B cell (primary cell): ENCODE measurements at regions not wholly inside any gene's neighbourhood (a gene's known extent, or its start where the extent isn't known, plus 50 kb on each side); places are given as distances from the start of the nearest gene placed in this dataset.

Experiments
- ATAC-seq: fragments of 200-7000 bp; cut with Tn5 transposase; one replicate; pipeline ENCODE4 v1.10.0; 2021; ENCODE audit warnings: low read depth, mild to moderate bottlenecking, moderate number of reproducible peaks, moderate library complexity
- CTCF ChIA-PET: fragments of 350-600 bp; sonication (Branson Sonifier 250); formaldehyde crosslinking; loops from one replicate; lab custom pipeline; 2021; ENCODE audit warnings: antibody characterized with exemption, inconsistent platforms; lab: Charles Lee
- POLR2A ChIA-PET: fragments of 350-600 bp; sonication (Branson Sonifier 250); formaldehyde crosslinking; loops from one replicate; lab custom pipeline; 2021; ENCODE audit warnings: antibody characterized with exemption; lab: Charles Lee
- DNase-seq: peaks from one replicate; pipeline ENCODE4 v3.0.0; 2013
- H2AFZ ChIP-seq: 2 replicates; pipeline ENCODE4 v1.6.1; 2012; ENCODE audit warnings: mild to moderate bottlenecking, low read depth, low read length; ENCODE audit not compliant: insufficient read depth, poor library complexity, severe bottlenecking
- H3K27ac ChIP-seq, 2 donors: 1 replicate in 1 of 2; 2 replicates in 1 of 2; pipeline ENCODE4 v1.5.1; 2012 to 2013; ENCODE audit warnings: low read length in 2 of 2, mild to moderate bottlenecking in 2 of 2, moderate library complexity in 1 of 2
- H3K27me3 ChIP-seq, 4 experiments: fragments of 200-600 bp in 1 of 4; sonication (generic) in 1 of 4; replicated peaks in 1 of 4; 1 replicate in 2 of 4; 2 replicates in 2 of 4; pipeline versions ENCODE4 v1.6.1 to v1.7.0; 2013 to 2016; ENCODE audit warnings: low read length in 3 of 4, mild to moderate bottlenecking in 2 of 4, mixed read lengths in 1 of 4, moderate library complexity in 1 of 4; ENCODE audit not compliant: insufficient read depth in 4 of 4, control insufficient read depth in 3 of 4; ENCODE audit errors: control extremely low read depth in 1 of 4
- H3K36me3 ChIP-seq, 2 experiments: replicated peaks in 1 of 2; 1 replicate in 1 of 2; 2 replicates in 1 of 2; pipeline versions ENCODE4 v1.6.1 to v1.7.1; 2013; ENCODE audit warnings: low read length in 1 of 2; ENCODE audit not compliant: insufficient read depth in 2 of 2, control insufficient read depth in 1 of 2; ENCODE audit errors: control extremely low read depth in 1 of 2, extremely low read depth in 1 of 2
- H3K4me1 ChIP-seq, 2 donors: fragments of 200-600 bp in 1 of 2; sonication (generic) in 1 of 2; 1 replicate in 1 of 2; 2 replicates in 1 of 2; pipeline versions ENCODE4 v1.5.1 to v1.6.1; 2013 to 2017; ENCODE audit warnings: low read length in 2 of 2; ENCODE audit not compliant: control insufficient read depth in 2 of 2, insufficient read depth in 2 of 2
- H3K4me2 ChIP-seq: replicated peaks from 2 replicates; pipeline ENCODE3; 2012; ENCODE audit warnings: mild to moderate bottlenecking, low read depth, low read length; ENCODE audit not compliant: poor library complexity, severe bottlenecking
- H3K4me3 ChIP-seq, 5 experiments: fragments of 200-600 bp in 1 of 5; sonication (generic) in 1 of 5; 1 replicate in 3 of 5; 2 replicates in 2 of 5; pipeline versions ENCODE4 v1.5.1 to v1.7.0; 2011 to 2016; ENCODE audit warnings: low read length in 4 of 5, mild to moderate bottlenecking in 4 of 5, low read depth in 2 of 5, control low read depth in 1 of 5, moderate library complexity in 1 of 5; ENCODE audit not compliant: insufficient read depth in 1 of 5; ENCODE audit errors: control extremely low read depth in 1 of 5, extremely low read depth in 1 of 5
- H3K79me2 ChIP-seq: fragments of 200-600 bp; sonication (generic); one replicate; pipeline ENCODE4 v1.6.0; 2016; ENCODE audit warnings: low read length; ENCODE audit not compliant: control insufficient read depth, insufficient read depth
- H3K9ac ChIP-seq: fragments of 200-600 bp; sonication (generic); 2 replicates; pipeline ENCODE4 v1.6.1; 2017; ENCODE audit warnings: mild to moderate bottlenecking, low read length, moderate library complexity
- H3K9me3 ChIP-seq, 3 donors: one replicate each; pipeline versions ENCODE4 v1.6.1 to v1.7.1; 2013; ENCODE audit warnings: low read length in 2 of 3; ENCODE audit not compliant: control insufficient read depth in 2 of 3, insufficient read depth in 1 of 3; ENCODE audit errors: control extremely low read depth in 1 of 3
- H4K20me1 ChIP-seq: 2 replicates; pipeline ENCODE4 v1.6.0; 2012; ENCODE audit warnings: mild to moderate bottlenecking, low read length; ENCODE audit not compliant: insufficient read depth, control insufficient read depth, poor library complexity, severe bottlenecking
- H3K27ac Mint-ChIP-seq: one replicate; pipeline ENCODE4 v1.8.0; 2021; ENCODE audit warnings: mixed read lengths
- H3K27me3 Mint-ChIP-seq: one replicate; pipeline ENCODE4 v1.8.0; 2021; ENCODE audit warnings: mixed read lengths
- H3K4me1 Mint-ChIP-seq: one replicate; pipeline ENCODE4 v1.8.0; 2021; ENCODE audit warnings: mixed read lengths
- H3K4me3 Mint-ChIP-seq: one replicate; pipeline ENCODE4 v1.8.0; 2021; ENCODE audit warnings: mixed read lengths
- H3K9me3 Mint-ChIP-seq: one replicate; pipeline ENCODE4 v1.8.0; 2022; ENCODE audit warnings: mixed read lengths; ENCODE audit not compliant: insufficient read depth
- CTCF ChIP-seq: fragments of 200-600 bp; IDR thresholded peaks from one replicate; pipeline ENCODE4 v1.8.0; 2022; ENCODE audit warnings: antibody characterized with exemption, mild to moderate bottlenecking
- EZH2 ChIP-seq: IDR thresholded peaks from 2 replicates; pipeline ENCODE4 v1.6.1; 2012; ENCODE audit warnings: borderline replicate concordance, low read depth, mild to moderate bottlenecking, moderate library complexity, low read length; ENCODE audit not compliant: insufficient read depth, poor library complexity, severe bottlenecking
- WGBS: methylation state at CpG from one replicate; pipeline ENCODE4 v1.1.5; 2013; ENCODE audit warnings: missing lambda C conversion rate; ENCODE audit not compliant: insufficient coverage; 5-methylcytosine and 5-hydroxymethylcytosine counted together
- intact Hi-C: fragments of 100-400 bp; cut with micrococcal nuclease; formaldehyde crosslinking; loops from one replicate; pipeline ENCODE4 v1.10.0; 2022

GRCh38 chr6:5946701-5947100 lies 60.0 kb downstream of the NRN1 start:
- Histone ChIP-seq H3K27ac (no peak overlapping the region), H3K4me2 (no peak overlapping the region), H2AFZ (no peak overlapping the region), H3K36me3 (no peaks in the 10 kb centered on the region), H3K9me3 (peaks cover 0 to 11% (median 4%) of the 10 kb centered on the region in 3 donors), H3K4me1 (no peaks in the 10 kb centered on the region), H3K27me3 (peaks cover 0 to 3% (median 1%) of the 10 kb centered on the region in 4 experiments), H3K79me2 (no peaks in the 10 kb centered on the region), H3K4me3 (no peak overlapping the region), H4K20me1 (no peaks in the 10 kb centered on the region), H3K9ac (no peak overlapping the region)
- no peak overlapping the region for H3K27ac Mint-ChIP-seq
- no peaks in the 10 kb centered on the region for H3K4me1 Mint-ChIP-seq
- ATAC-seq (no peak), DNase-seq (no peak)
- POLR2A ChIA-PET, result no interaction called here
- peaks cover 17% of the 10 kb centered on the region for H3K27me3 Mint-ChIP-seq
- intact Hi-C loops, result no loop called here
- no peak overlapping the region for H3K4me3 Mint-ChIP-seq
- CTCF ChIA-PET, result no interaction called here
- no peak for TF ChIP-seq EZH2
- no peak for TF ChIP-seq CTCF
- 100% methylated on average over 1 of the region's 2 CpGs for WGBS
- peaks cover 7% of the 10 kb centered on the region for H3K9me3 Mint-ChIP-seq

GRCh38 chr6:5946181-5946580 lies 60.5 kb downstream of the NRN1 start:
- intact Hi-C loops, result no loop called here
- Mint-ChIP-seq H3K27me3 (peaks cover 16% of the 10 kb centered on the region), H3K27ac (no peak overlapping the region), H3K4me1 (no peaks in the 10 kb centered on the region), H3K4me3 (no peak overlapping the region), H3K9me3 (peaks cover 7% of the 10 kb centered on the region)
- peaks cover 0 to 3% (median 1%) of the 10 kb centered on the region in 4 experiments for H3K27me3 ChIP-seq
- no peak for TF ChIP-seq EZH2
- TF ChIP-seq CTCF, result no peak
- no peaks in the 10 kb centered on the region for H3K36me3 ChIP-seq
- ChIA-PET POLR2A (no interaction called here), CTCF (no interaction called here)
- H3K4me2 ChIP-seq, result no peak overlapping the region
- WGBS, result 100% methylated on average over 3 of the region's 4 CpGs
- no peaks in the 10 kb centered on the region for H4K20me1 ChIP-seq
- H3K79me2 ChIP-seq, result no peaks in the 10 kb centered on the region
- no peaks in the 10 kb centered on the region for H3K4me1 ChIP-seq
- peaks cover 0 to 11% (median 4%) of the 10 kb centered on the region in 3 donors for H3K9me3 ChIP-seq
- H3K27ac ChIP-seq, result no peak overlapping the region
- no peak overlapping the region for H3K4me3 ChIP-seq
- no peak overlapping the region for H2AFZ ChIP-seq
- DNase-seq (no peak), ATAC-seq (no peak)
- no peak overlapping the region for H3K9ac ChIP-seq
